Mesenteric fat pad (tissue), 1 donor: ENCODE measurements at regions not wholly inside any gene's neighbourhood (a gene's known extent, or its start where the extent isn't known, plus 50 kb on each side); places are given as distances from the start of the nearest gene placed in this dataset.

ENCODE experiments used
- DNase-seq: peaks from one replicate; pipeline ENCODE4 v3.0.0-alpha.2; 2020; ENCODE audit warnings: low spot score
- donor health status: DM: yes; HTN: yes; CAD: no.

GRCh38 chr4:57496697-57497471 is 386.7 kb upstream of the IGFBP7 start:
- no peak for DNase-seq

GRCh38 chr4:57494821-57495220 is 384.6 kb upstream of the IGFBP7 start:
- no peak for DNase-seq

- no peak for DNase-seq
Observed at GRCh38 chr4:57492251-57492878, 382.2 kb upstream of the IGFBP7 start.

GRCh38 chr4:57491388-57491787 is 381.2 kb upstream of the IGFBP7 start:
- DNase-seq = no peak

GRCh38 chr4:57490520-57491255 is 380.5 kb upstream of the IGFBP7 start:
- no peak for DNase-seq

- no peak for DNase-seq
Observed at GRCh38 chr4:57488366-57489162, 378.4 kb upstream of the IGFBP7 start.

GRCh38 chr4:57475424-57475823 is 365.2 kb upstream of the IGFBP7 start:
- no peak for DNase-seq

GRCh38 chr4:57465321-57466056 is 355.3 kb upstream of the IGFBP7 start:
- no peak for DNase-seq

- no peak for DNase-seq
Observed at GRCh38 chr4:57462843-57463242, 352.7 kb upstream of the IGFBP7 start.

GRCh38 chr4:57460967-57461366 is 350.8 kb upstream of the IGFBP7 start:
- DNase-seq = no peak

GRCh38 chr4:57448901-57449300 is 338.7 kb upstream of the IGFBP7 start:
- DNase-seq = no peak

GRCh38 chr4:57448452-57448851 is 338.3 kb upstream of the IGFBP7 start:
- DNase-seq = no peak

- no peak for DNase-seq
Observed at GRCh38 chr4:57446266-57446665, 336.1 kb upstream of the IGFBP7 start.

GRCh38 chr4:57445686-57446085 is 335.5 kb upstream of the IGFBP7 start:
- no peak for DNase-seq

- no peak for DNase-seq
Observed at GRCh38 chr4:57444671-57445070, 334.5 kb upstream of the IGFBP7 start.

- no peak for DNase-seq
Observed at GRCh38 chr4:57443787-57444186, 333.6 kb upstream of the IGFBP7 start.

GRCh38 chr4:57443308-57443707 is 333.1 kb upstream of the IGFBP7 start:
- no peak for DNase-seq

GRCh38 chr4:57442831-57443291 is 332.7 kb upstream of the IGFBP7 start:
- no peak for DNase-seq

GRCh38 chr4:57442241-57442640 is 332.1 kb upstream of the IGFBP7 start:
- DNase-seq = no peak

GRCh38 chr4:57437649-57438048 is 327.5 kb upstream of the IGFBP7 start:
- DNase-seq = no peak

- DNase-seq = no peak
Observed at GRCh38 chr4:57435300-57435699, 325.1 kb upstream of the IGFBP7 start.
